ENCODE measurements at regions not wholly inside any gene's neighbourhood (a gene's known extent, or its start where the extent isn't known, plus 50 kb on each side); places are given as distances from the start of the nearest gene placed in this dataset.

- no peak for DNase-seq
- TF ChIP-seq, protein P1, sequence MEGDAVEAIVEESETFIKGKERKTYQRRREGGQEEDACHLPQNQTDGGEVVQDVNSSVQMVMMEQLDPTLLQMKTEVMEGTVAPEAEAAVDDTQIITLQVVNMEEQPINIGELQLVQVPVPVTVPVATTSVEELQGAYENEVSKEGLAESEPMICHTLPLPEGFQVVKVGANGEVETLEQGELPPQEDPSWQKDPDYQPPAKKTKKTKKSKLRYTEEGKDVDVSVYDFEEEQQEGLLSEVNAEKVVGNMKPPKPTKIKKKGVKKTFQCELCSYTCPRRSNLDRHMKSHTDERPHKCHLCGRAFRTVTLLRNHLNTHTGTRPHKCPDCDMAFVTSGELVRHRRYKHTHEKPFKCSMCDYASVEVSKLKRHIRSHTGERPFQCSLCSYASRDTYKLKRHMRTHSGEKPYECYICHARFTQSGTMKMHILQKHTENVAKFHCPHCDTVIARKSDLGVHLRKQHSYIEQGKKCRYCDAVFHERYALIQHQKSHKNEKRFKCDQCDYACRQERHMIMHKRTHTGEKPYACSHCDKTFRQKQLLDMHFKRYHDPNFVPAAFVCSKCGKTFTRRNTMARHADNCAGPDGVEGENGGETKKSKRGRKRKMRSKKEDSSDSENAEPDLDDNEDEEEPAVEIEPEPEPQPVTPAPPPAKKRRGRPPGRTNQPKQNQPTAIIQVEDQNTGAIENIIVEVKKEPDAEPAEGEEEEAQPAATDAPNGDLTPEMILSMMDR (IDR thresholded peaks at IDR 0.05), result no peak
- Histone ChIP-seq H3K9me3 (no peaks in the 10 kb centered on the region), H3K36me3 (ENCODE audit: low read depth) (no peaks in the 10 kb centered on the region), H3K4me1 (ENCODE audit: low read depth) (no peaks in the 10 kb centered on the region), H3K4me3 (no peak overlapping the region)
- no peak for ATAC-seq
- intact Hi-C loops (cut with DNase I, micrococcal nuclease), result no loop called here
Measured at GRCh38 chr6:146865756-146866379, 267.1 kb downstream of the ADGB start.

GRCh38 chr6:146866731-146867414 lies 268.1 kb downstream of the ADGB start:
- H3K4me1 ChIP-seq (ENCODE audit: low read depth), result no peaks in the 10 kb centered on the region
- H3K9me3 ChIP-seq, result no peaks in the 10 kb centered on the region
- H3K4me3 ChIP-seq, result no peak overlapping the region
- H3K36me3 ChIP-seq (ENCODE audit: low read depth), result no peaks in the 10 kb centered on the region
- TF ChIP-seq, protein P1 (IDR thresholded peaks at IDR 0.05), result no peak
- ATAC-seq, result no peak
- intact Hi-C loops (cut with DNase I, micrococcal nuclease), result no loop called here
- DNase-seq, result no peak

DNA sequence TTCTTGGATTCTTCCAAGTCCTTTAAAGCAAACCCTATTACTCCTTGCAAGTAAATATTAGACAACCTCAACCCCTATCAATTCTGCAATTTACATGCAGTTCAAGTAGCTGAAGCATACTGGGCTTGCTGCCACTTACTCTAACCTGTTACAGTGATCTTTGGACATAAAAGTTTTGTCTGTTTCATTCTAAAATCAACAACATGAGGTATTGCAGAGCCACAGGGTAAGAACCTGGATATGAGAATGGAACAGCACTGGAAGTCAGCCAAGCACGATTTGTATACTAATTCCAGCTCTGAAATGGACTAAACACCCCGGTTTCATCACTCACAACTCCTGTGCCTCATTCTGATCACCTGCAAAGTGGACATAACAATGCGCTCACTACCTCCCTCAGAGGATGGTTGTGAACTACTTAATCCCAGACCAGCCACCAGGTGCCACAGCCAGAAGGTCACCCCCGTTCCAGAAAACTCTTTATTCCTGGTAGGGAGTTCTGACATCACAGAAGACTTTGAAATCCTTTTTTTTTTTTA lies 270.0 kb downstream of the ADGB start:
- H3K4me1 ChIP-seq (ENCODE audit: low read depth), result no peaks in the 10 kb centered on the region
- TF ChIP-seq, protein P1 (IDR thresholded peaks at IDR 0.05), result no peak
- no peaks in the 10 kb centered on the region for H3K36me3 ChIP-seq (ENCODE audit: low read depth)
- H3K4me3 ChIP-seq, result no peak overlapping the region
- DNase-seq (no peak), ATAC-seq (no peak)
- intact Hi-C loops (cut with DNase I, micrococcal nuclease), result no loop called here
- H3K9me3 ChIP-seq, result no peaks in the 10 kb centered on the region

- Histone ChIP-seq H3K4me1 (ENCODE audit: low read depth) (no peaks in the 10 kb centered on the region), H3K36me3 (ENCODE audit: low read depth) (no peaks in the 10 kb centered on the region), H3K4me3 (no peak overlapping the region), H3K9me3 (no peaks in the 10 kb centered on the region)
- no peak for DNase-seq
- TF ChIP-seq, protein P1 (IDR thresholded peaks at IDR 0.05), result no peak
- no peak for ATAC-seq
- intact Hi-C loops (cut with DNase I, micrococcal nuclease), result no loop called here
Measured at GRCh38 chr6:146870760-146871159, 272.0 kb downstream of the ADGB start.

DNA sequence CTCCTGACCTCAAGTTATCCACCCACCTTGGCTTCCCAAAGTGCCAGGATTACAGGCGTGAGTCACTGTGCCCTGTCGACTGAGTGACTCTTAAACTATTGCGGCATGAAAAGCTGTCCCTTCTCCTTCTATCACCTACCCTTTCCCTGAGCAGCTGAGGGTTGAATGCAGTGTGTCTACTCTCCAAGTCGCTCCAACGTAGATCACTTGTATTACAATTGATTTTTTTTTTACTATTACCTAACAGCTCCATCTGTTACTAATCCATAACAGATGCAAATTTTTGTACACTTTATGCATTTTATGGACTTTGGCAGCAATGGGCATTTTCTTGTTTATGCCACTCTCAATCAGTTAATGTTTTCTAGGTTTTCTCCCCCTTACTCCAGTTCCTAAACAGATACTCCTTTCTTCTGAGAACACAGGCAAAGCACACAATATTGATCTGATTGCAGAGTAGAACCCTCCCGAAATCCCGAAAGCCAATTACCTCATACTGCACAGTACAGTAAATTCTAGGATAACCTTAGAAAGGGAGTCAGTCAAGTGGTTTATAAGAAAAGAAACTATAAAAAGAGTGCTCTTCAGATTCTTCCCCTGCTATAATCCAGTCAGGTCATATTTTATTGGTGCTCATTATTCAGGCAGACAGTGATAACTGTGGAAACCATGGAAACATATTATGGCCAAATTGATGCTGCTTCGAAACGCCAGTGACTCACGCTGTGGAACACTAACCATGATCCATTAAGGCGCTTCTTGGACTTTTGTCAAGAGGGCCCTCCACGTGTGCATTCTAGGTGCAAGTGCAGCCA lies 273.0 kb downstream of the ADGB start:
- no peak for DNase-seq
- intact Hi-C loops (cut with DNase I, micrococcal nuclease), result no loop called here
- Histone ChIP-seq H3K36me3 (ENCODE audit: low read depth) (no peaks in the 10 kb centered on the region), H3K4me3 (no peak overlapping the region), H3K4me1 (ENCODE audit: low read depth) (no peaks in the 10 kb centered on the region), H3K9me3 (no peaks in the 10 kb centered on the region)
- TF ChIP-seq, protein P1 (IDR thresholded peaks at IDR 0.05), result no peak
- peak; percentile 79 for ATAC-seq
